ENCODE measurements at regions not wholly inside any gene's neighbourhood (a gene's known extent, or its start where the extent isn't known, plus 50 kb on each side); places are given as distances from the start of the nearest gene placed in this dataset.

DNA sequence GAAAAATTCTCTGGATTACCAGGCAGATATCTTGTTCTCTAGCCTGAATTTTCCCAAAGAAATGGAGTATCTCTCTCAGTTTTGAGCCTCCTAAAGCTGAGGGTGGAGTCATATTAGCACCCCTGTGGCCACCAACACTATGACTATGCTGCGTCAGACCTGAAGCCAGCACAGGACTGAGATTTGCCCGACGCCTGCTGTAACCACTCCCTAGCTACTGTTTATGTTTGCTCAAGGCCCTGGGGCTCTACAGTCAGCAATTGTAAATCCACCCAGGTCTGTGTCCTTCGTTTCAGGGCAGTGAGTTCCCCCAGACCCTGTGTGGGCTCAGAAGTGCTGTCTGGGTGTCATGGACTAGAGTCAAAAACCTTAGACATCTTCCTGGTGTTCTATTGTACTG is 61.4 kb downstream of the ZXDA start:
- no peak for DNase-seq

DNA sequence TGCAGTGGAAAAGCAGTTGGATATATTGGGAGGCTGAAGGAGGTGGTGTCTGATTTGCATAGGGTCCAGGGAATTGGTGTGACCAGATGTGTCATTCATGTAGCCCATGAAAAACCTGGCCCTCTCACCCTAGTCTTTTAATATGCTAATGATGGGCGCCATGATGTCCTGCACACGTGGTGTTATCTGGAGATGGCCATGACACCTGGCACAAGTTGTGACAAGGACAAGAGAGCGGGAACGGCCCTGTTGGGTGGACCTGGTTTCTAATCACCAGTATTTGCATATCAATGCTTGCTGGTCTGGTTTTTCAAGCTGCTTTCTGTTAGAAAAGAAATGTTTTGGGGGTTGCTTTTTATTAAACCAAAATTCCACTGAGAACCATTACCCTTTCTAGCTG is 87.4 kb downstream of the ZXDA start:
- no peak for DNase-seq

- DNase-seq: no peak
Measured at GRCh38 chrX:57822398-57822797, 87.9 kb downstream of the ZXDA start.

- peak; percentile 48 to 72 (median 54) for DNase-seq
Measured at GRCh38 chrX:57821703-57822387, 88.4 kb downstream of the ZXDA start.

GRCh38 chrX:57817302-57817701 is 93.0 kb downstream of the ZXDA start:
- DNase-seq: peak in 2 of 4 experiments; percentile 0 to 14

- DNase-seq: no peak
Measured at GRCh38 chrX:57772637-57773036, 92.6 kb upstream of the NLRP2B start.

GRCh38 chrX:57771689-57772088 is 91.6 kb upstream of the NLRP2B start:
- no peak for DNase-seq

- DNase-seq: no peak
Measured at GRCh38 chrX:57752866-57753265, 72.8 kb upstream of the NLRP2B start.

DNA sequence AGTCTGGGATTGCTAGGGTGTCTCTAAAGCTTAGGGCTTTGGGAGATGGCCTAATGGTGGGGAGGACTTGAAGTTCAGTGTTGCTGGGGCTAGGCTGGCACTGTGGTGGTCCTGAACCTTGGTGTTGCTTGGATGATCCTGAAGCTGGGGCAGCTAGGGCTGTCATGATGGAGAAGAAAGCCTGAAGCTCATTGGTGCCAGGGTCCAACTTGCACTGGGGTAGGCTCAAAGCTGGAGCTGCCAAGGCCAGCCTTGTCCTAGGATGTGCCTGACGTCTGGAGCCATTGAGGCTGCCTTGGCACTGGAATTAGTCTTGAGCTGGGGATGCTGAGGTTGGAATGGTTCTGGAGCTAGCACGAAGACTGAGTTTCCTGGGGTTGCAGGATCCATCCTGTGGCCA is 61.0 kb upstream of the NLRP2B start:
- no peak for DNase-seq

- DNase-seq: no peak
Measured at GRCh38 chrX:57737881-57738280, 57.8 kb upstream of the NLRP2B start.

Measured in suppressor macrophage (primary cell).